ENCODE measurements at regions not wholly inside any gene's neighbourhood (a gene's known extent, or its start where the extent isn't known, plus 50 kb on each side); places are given as distances from the start of the nearest gene placed in this dataset.
"Not testable (repeated sequence)": the region's sequence is repeated elsewhere in the genome, so short reads cannot be mapped to it uniquely, and the experiment has no call there.

DNA sequence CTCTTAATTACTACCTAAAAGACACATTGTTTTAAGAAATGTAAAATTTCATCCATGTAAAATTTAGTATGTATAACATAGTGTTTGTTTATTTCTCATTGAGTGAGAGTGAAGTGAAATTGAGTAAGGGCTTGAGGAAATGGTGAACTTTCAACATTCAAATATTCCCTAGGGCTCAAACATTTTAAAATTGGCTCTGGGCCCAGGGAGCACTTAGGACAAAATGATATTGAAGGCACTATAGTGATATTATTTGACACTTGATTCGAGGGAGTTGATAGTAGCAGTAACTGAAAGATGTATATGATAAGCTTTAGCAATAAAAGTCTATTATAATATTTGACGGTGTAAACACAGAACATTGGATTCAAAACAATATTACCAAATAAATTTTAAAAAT is 1244.0 kb upstream of the TENM3 start:
- no peak for DNase-seq

DNA sequence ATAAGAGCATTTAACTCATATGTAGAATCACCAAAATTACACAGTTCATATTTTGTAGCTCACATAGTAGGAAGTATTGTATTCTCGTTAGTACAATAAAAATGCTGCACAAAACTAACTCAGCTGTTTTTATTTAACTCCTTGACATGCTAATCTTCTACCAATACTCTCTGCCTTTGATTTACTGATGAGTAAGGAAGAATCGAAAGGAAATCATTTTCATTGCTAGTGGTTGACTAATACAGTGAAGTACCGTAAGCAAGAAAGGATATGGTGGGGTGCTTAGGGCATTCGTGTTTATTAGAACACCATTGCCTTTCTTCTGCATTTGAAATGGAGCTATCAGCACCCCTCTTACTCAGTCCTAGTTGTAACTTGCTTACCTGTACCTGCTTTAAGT is 1239.1 kb upstream of the TENM3 start:
- DNase-seq: no peak

DNA sequence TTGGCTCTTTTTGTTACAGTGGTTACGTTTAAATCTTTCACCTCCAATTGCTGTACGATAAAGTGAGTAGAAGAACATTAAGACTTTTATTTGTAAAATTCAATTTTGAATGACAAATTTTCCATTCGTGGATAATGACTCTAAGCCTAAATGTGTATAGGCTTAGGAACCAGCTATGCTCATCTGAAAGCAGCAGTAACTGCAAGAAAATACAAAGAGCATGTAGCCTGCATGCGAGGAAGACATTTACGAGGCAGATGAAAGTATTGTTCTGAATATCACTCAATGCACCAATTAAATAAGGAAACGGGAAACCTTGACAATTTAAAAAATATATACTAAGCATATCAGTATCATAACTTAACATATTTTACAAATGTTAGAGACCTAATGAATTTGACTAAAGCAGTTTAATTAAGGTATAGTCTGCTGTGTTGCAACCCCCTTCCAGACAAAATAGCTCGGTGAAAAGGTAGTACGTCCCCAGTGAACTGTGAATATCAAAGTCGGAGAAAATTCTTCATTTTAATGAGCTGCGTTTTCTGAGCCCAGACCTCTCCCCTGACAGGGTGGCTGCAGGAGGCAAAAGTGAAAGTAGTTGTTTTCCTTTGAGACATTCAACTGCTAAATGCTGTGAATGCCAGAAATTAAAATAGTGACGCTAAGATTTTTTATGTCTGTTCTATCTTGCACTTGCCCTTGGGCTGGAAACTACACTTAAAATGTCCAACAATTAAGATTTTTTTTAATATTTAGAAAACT is 1236.5 kb upstream of the TENM3 start:
- no peak for DNase-seq

DNA sequence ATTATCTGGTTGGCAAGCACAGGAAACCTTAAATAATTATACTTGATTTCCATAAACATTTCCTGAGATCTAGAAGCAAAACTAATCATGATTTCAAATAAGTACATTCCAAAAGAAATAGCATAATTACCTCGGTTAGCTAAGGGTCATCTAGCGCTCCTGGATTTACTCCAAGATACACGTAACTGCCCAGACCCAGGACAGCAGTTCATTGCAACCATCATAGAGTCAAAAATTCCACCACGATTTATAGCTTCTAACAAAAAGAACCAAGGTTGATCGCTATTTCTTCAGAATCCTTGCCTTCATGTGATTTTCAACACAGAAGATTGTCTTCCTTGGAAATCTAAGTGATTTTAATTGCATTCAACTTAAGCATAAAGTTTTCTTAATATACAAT is 1235.5 kb upstream of the TENM3 start:
- DNase-seq: no peak

DNA sequence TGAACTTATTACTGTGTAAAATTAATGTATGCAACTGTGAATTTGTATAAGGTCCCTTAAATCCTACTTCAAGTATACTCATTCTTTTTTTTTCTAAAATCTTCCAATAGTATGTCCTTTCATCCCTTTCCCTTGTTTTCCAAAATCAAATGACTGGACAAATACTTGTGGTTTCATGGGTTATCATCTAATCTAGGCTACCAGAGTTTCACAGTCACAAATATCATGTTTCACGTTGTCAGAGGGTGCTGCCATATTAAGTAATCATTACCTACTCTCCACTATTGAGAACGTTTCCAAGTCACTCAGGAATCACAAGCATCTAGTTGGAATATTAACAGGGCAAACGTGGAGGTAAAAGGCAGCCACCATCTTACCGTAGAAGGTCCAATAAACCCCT is 1235.0 kb upstream of the TENM3 start:
- DNase-seq: no peak

DNA sequence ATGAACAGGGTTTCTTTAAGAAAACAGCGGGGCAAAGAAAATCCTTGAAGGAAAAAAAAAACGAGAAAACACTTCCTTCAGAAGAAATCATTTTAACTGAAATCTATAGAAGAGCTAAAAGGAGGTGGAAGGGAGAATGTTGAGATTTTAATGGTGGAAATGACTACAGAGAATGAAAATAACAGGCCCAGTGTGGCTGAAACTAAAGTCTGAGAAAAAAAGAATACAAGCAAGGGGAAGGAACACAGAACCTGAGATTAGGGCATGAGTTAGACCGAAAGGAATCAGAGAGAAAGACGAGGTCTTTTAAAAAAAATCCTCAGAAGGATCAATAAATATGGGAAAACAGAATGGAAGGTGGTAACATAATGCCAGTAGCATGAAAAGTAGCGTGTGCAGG is 1230.0 kb upstream of the TENM3 start:
- DNase-seq: no peak

DNA sequence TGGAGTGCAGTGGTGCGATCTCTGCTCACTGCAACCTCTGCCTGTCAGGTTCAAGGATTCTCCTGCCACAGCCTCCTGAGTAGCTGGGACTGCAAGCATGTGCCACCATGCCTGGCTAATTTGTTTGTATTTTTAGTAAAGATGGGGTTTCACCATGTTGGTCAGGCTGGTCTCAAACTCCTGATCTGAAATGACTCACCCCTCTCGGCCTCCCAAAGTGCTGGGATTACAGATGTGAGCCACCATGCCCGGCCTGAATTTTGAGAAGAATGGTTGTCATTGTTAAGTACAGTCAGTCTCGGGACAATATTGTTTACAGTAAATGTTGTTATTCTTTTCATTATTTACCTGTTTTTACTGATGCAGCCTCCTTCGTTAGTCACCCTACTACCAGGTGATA is 1226.2 kb upstream of the TENM3 start:
- no peak for DNase-seq

DNA sequence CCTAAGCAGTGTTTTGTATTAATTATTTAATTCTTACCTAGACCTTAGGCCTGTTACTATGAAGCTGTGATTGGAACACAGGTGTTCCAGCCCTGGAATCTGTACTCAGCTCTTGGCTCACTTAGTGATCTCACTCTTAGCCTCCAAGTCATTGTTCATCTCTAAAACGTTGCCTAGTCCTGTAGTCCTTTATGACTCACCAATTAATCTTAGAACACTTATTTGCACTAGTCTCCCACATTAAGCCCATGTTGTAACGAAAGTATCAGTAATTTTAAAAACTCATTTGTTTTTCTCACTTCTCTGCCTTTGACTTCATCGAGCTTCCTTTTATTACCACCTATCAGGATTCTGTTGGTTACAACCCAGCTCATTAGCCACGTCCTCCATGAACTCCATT is 1224.7 kb upstream of the TENM3 start:
- no peak for DNase-seq

DNA sequence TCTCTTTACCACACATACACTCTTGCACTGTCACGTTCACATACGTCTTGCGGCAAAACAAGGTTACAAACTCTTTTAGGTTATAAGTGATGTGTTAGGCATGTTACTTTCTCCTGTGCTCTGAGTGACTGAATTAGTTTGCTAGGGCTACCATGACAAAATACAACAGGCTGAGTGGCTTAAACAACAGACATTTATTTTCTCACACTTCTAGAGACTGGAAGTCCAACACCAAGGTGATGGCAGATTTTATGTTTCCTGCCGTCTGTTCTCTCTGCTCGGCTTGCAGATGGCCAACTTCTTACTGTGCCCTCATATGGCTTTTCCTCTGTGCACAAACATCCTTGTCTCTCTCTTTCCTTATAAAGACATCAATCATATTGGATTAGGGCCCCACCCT is 1224.3 kb upstream of the TENM3 start:
- no peak for DNase-seq

DNA sequence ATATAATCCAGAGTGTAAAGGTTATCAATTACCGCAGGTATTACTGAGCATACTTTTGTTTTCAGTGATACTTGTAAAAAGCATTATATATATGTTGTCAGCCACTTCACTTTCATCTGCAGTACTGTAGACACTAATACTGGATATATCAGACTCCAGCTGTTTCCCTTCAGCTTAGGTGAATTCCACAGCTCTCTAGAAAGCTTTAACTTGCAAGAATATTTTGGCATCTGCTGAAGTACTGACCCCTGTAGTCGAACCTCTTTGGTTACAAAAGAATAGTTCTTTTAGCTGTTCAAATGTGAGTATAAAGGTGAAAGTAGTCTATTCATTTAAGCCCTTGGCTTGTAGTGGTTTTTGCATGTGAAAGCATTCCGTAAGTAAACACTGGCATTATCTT is 1222.7 kb upstream of the TENM3 start:
- no peak for DNase-seq

DNA sequence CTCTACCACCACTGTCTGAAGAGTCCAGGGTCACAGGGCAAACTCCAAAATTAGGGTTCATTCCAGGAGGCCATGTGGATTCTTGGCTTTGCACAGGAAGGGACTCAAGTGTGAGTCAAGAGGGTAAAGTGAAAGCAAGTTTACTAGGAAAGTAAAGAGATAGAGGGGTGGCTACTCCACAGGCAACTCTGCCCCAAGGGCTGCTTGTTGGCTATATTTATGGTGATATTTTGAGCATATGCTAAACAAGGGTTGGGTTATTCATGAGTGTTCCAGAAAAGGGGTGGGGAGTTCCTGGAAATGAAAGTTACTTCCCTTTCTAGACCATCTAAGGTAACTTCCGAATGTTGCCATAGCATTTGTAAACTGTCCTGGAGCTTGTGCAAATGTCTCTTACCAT is 1222.0 kb upstream of the TENM3 start:
- DNase-seq: no peak

DNA sequence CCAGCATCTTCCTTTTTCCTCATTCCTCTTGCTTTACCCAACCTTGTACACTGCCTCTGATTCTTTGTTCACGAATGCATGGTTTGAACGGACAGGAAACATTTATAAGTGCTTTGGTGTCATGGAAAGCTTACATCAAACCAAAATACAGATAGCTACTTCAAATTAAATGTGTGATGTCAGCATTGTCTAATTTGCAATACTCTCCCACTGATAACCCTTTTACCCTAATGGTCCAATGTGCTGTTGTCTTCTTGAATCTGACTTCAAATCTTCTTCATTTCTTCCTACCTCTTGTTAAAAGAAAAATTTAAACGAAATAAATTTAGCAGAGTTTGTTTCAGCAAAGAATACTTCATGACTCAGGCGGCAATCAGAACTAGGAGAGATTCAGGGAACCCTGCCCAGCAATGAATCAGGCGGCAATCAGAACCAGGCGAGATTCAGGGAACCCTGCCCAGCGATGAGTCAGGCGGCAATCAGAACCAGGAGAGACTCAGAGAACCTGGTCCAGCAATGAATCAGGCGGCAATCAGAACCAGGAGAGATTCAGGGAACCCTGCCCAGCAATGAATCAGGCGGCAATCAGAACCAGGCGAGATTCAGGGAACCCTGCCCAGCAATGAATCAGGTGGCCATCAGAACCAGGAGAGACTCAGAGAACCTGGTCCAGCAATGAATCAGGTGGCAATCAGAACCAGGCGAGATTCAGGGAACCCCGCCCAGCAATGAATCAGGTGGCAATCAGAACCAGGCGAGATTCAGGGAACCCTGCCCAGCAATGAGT is 1212.9 kb upstream of the TENM3 start:
- DNase-seq: not testable (repeated sequence)

DNA sequence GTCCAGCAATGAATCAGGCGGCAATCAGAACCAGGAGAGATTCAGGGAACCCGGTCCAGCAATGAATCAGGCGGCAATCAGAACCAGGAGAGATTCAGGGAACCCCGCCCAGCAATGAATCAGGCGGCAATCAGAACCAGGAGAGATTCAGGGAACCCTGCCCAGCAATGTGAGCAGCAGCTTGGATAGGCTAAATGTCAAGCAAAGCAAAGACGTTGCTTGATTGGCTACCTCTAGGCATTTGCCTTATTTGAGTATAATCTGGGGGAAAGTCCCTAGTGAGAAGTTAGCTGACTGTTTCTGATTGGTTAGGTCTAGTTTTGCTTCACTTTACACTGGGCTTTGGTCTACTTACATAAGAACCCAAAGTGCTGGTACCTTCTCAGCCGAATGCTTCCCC is 1212.2 kb upstream of the TENM3 start:
- no peak for DNase-seq

DNA sequence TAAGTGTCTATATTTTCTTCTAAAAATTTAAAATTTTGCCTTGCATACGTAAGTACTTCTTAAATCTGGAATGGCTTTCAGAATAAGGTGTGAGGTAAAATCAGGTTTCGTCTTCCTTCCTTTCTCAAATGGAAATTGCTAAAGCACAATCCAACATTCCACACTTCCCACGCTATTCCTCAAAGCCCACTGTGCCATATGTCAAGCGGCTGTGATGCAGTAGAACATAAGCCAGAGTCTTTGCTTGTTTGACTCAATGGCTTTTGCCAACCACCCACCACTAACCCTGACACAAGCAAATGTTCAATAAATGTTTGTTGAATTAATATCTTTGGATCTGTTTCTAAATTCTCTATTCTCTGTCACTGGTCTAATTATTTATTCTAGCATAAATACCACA is 1199.7 kb upstream of the TENM3 start:
- DNase-seq: no peak

DNA sequence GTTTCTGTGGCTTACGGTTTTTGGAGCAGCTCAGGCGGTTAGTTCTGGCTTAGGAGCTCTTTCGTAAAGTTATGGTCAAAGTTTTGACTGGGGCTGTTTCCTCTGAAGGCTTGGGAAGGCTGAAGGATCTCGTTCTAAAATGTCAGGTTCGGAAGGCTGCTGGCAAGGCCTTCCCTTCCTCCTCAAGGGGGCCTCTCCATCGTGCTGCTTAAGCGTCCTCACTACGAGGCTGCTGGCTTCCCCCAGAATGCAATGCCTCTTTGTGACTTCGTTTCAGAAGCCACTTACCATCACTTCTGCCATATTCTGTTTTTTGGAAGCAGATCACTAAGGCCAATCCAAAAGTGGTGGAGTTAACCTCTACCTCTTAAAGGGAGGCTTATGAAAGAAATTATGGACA is 1196.4 kb upstream of the TENM3 start:
- no peak for DNase-seq

DNA sequence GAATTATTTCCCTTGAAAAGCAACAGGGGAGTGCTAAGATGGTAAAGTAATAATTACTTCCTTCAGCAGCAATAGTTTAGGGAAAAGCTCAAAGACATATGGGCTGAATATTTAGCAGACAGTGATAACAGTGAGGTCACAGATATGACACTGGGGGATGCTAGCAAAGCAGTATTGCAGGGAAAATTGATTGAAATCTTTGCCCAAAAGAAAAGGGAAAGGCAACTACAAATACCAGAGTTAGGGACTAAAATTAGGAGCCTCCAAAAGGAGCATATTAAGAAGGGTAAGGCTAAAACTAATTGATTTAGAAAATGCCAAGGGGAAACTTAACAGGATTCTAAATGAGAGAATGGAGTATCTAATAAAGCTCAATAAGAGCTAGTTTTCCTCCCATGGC is 1191.3 kb upstream of the TENM3 start:
- no peak for DNase-seq

DNA sequence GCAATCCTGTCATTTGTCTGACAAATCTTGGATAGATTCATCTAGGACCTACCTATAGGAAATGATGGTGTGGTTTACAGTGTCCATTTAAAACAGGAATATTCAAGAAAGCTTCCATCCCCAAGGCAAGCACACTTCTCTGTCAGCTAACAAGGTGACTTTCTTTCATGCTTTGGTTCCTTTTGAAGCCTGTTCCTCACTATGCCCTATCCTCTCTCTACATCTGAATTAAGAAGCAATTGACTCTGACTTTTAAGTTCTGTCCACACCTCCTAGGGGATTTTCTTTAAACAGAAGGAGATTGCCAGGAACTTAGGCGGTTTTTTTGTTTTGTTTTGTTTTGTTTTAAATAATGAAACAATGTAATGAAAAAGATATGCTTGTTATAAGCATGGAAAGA is 1181.4 kb upstream of the TENM3 start:
- DNase-seq: no peak

DNA sequence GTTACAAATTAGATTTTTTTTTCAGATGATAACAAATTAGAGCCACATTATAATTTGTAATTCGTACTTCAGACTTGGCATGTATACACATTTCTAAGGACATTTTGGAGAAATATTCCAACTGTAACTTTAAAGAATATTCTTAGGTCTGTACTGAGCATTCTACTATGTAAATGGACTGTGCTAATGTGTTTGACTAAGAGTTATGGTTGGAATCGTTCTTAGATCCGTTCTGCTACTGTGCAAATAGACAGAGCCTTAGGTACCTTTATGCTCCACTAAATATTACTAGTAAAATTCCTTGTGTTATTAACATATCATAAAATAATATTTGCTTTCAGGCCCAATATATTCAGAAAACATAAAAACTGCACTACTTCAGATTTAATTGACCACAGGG is 1180.0 kb upstream of the TENM3 start:
- no peak for DNase-seq

DNA sequence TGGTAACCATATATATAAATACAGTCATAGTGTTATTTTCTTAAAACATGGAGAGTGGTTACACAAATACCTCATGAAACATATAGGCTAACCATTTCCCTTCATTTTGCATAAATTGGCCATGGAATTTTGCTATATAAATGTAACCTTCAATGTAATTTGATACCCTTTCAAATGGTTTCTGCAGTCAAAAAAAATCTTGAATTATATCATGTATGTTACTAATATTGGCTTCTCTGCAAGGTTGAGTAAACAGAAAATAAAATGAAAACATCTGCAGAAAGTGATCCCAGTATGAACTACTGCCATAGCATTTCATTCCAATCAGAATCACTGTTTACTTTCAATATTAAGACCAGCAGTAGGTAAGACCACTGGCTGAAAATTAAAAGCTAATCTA is 1165.9 kb upstream of the TENM3 start:
- DNase-seq: no peak

DNA sequence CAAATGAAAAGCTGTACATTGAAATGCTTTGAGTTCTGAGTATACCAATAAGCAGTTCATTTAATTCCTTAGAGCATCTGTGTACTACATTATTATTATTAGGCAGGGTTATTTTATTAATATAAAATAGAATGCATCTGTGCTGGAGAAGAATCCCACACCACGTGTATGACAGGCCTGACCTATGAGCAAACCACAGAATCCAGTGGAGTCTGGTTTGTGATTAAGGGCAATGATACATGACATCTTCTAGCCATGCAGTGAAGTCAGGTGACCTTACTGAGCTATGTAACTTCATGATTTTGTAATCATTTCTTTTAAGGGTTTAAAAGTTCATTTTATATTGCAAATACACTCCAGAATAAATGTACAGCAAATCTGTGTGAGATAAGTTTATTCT is 1165.0 kb upstream of the TENM3 start:
- DNase-seq: no peak

DNA sequence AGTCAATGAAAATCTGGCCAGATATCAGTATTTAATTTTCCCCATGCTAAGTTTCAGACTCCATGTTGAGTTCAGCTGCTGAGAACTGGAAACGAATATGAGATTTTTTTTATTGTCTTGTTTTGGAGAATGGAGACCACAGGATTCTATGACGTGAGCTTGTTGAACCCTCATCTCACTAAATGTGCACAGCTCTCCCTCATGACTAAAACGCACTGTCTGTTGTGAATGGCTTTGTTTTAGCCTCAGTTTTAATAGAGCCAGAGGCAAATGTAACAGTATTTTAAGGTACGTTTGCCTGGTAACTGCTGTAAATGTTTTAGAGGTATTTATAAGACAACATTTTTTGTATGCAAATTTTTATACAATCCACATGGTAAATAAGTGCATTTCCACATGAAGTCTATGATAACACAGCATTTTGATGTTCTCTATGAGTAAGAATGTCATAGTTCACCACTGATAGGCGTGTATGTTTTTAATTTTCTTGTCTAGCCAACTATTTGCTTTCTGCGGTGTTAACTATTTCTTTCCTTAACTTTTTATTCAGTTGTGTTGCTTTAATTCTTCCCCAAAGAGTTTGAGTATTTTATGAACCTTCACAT is 1159.3 kb upstream of the TENM3 start:
- no peak for DNase-seq

DNA sequence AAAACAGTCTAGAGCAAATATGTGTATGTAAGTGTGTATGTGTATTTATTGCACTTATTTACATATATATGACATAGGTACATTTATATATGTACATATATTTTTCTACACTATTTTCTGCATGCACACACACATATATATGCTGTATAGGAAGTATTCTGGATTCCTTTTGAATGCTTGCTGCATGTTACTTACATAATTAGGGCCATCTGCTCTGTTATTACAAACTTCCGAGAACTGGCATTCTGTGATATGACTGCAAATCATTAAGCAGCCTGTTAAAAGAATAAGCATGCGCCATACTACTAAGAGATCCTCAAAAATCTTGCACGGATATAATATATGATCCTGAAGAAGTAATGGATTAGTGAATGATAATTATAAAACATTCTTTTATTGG is 1157.6 kb upstream of the TENM3 start:
- DNase-seq: no peak

DNA sequence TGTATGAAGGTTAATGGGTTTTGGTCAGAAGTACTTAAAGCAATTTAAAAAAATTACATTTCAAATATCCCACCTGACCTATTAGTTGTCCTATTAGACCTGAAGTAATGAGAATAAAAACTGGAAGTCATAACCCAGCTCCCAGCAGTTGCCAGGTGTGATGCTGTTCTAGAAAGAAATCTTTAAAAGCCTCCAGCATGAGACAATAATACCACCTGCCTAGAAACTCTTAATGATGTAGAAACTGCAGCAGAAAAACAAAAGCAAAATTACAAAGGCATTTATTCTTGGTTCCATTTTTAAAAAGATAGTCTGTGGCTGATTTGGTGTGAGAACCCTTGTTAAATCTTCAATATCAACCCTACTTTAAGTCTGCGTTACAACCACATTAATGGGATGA is 1137.7 kb upstream of the TENM3 start:
- DNase-seq: no peak

DNA sequence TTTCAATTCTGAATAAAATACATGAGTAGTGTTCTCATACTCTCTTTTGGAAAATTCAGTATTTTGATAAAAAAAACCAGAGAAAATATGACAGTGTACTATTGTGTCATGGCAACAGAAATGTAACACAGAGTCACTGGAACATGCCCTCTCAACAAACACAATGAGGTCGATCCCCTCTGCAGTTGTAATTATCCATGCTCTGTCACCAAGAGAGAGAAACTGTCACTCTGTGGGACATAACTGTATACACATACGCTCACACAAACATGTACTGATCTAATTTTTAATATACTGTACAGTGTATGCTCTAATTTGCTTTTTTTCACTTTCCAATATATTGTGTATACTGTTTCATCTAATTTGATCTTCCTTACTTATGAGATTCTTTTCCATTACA is 1136.8 kb upstream of the TENM3 start:
- DNase-seq: no peak
